WTC11 (cell line): ENCODE measurements at regions not wholly inside any gene's neighbourhood (a gene's known extent, or its start where the extent isn't known, plus 50 kb on each side); places are given as distances from the start of the nearest gene placed in this dataset.

Experiments used
- ATAC-seq: fragments of 200-7000 bp; cut with Tn5 transposase; 2 replicates; pipeline ENCODE4 v1.10.0; 2021; ENCODE audit warnings: mild to moderate bottlenecking, moderate library complexity
- CTCF ChIA-PET: fragments of 300-600 bp; sonication (Branson Sonifier 250); formaldehyde crosslinking; loops from one replicate; lab custom pipeline; 2021; ENCODE audit warnings: antibody characterized with exemption; lab: Charles Lee
- POLR2A ChIA-PET: fragments of 350-600 bp; sonication (Branson Sonifier 250); formaldehyde crosslinking; loops from one replicate; lab custom pipeline; 2021; ENCODE audit warnings: antibody characterized with exemption; lab: Charles Lee
- DNase-seq: peaks from one replicate; pipeline ENCODE4 v3.0.0; 2021; ENCODE audit warnings: low spot score
- H3K27ac Mint-ChIP-seq: 2 replicates; pipeline ENCODE4 v1.8.0; 2021; ENCODE audit warnings: mixed read lengths
- H3K27me3 Mint-ChIP-seq: 2 replicates; pipeline ENCODE4 v1.8.0; 2021; ENCODE audit warnings: low read depth, mild to moderate bottlenecking, moderate library complexity, mixed read lengths
- H3K36me3 Mint-ChIP-seq: 2 replicates; pipeline ENCODE4 v1.8.0; 2021; ENCODE audit warnings: mixed read lengths
- H3K4me1 Mint-ChIP-seq: 2 replicates; pipeline ENCODE4 v1.8.0; 2022; ENCODE audit warnings: mixed read lengths
- H3K4me3 Mint-ChIP-seq: 2 replicates; pipeline ENCODE4 v1.8.0; 2021; ENCODE audit warnings: mild to moderate bottlenecking, moderate library complexity, mixed read lengths
- H3K9me3 Mint-ChIP-seq: 2 replicates; pipeline ENCODE4 v1.8.0; 2021; ENCODE audit warnings: mixed read lengths
- ATF1 ChIP-seq: sonication (generic); formaldehyde crosslinking; IDR thresholded peaks from 2 replicates; pipeline ENCODE4 v1.8.1; 2023; ENCODE audit warnings: mild to moderate bottlenecking, moderate library complexity, missing genetic modification reagents
- CREM ChIP-seq: sonication (generic); formaldehyde crosslinking; IDR thresholded peaks from 2 replicates; pipeline ENCODE4 v1.8.1; 2022; ENCODE audit warnings: mild to moderate bottlenecking, missing genetic modification reagents, moderate library complexity
- CTCF ChIP-seq: fragments of 200-600 bp; IDR thresholded peaks from 2 replicates; pipeline ENCODE4 v1.8.0; 2022; ENCODE audit warnings: antibody characterized with exemption
- HMGA2 ChIP-seq: fragments of 250-450 bp; sonication (Bioruptor Pico); IDR thresholded peaks from 2 replicates; pipeline ENCODE4 v1.4.0; 2021; ENCODE audit warnings: mild to moderate bottlenecking, moderate library complexity
- JAZF1 ChIP-seq: fragments of 250-450 bp; sonication (Bioruptor Pico); IDR thresholded peaks from 2 replicates; pipeline ENCODE4 v1.9.0; 2021; ENCODE audit warnings: moderate library complexity, mild to moderate bottlenecking, inconsistent platforms
- JUN ChIP-seq: sonication (generic); formaldehyde crosslinking; IDR thresholded peaks from 2 replicates; pipeline ENCODE4 v1.8.0; 2023; ENCODE audit warnings: mild to moderate bottlenecking, missing genetic modification reagents
- MYBL2 ChIP-seq: sonication (generic); formaldehyde crosslinking; IDR thresholded peaks from 2 replicates; pipeline ENCODE4 v1.8.1; 2023; ENCODE audit warnings: mild to moderate bottlenecking, moderate library complexity, missing genetic modification reagents
- NFYB ChIP-seq: sonication (generic); formaldehyde crosslinking; conservative IDR thresholded peaks from 2 replicates; pipeline ENCODE4 v1.8.0; 2022; ENCODE audit warnings: low read depth, missing genetic modification reagents
- OVOL2 ChIP-seq: fragments of 250-450 bp; sonication (Bioruptor Pico); IDR thresholded peaks from 2 replicates; pipeline ENCODE4 v1.9.0; 2021; ENCODE audit warnings: mild to moderate bottlenecking, borderline replicate concordance
- RELA ChIP-seq: sonication (generic); formaldehyde crosslinking; IDR thresholded peaks from 2 replicates; pipeline ENCODE4 v1.8.1; 2022; ENCODE audit warnings: missing genetic modification reagents, mild to moderate bottlenecking, borderline replicate concordance
- RORB ChIP-seq: fragments of 250-450 bp; sonication (Bioruptor Pico); IDR thresholded peaks from 2 replicates; pipeline ENCODE4 v1.9.0; 2021; ENCODE audit warnings: mild to moderate bottlenecking
- SMAD4 ChIP-seq: sonication (generic); formaldehyde crosslinking; IDR thresholded peaks from 2 replicates; pipeline ENCODE4 v1.8.0; 2022; ENCODE audit warnings: mild to moderate bottlenecking, missing genetic modification reagents
- SP1 ChIP-seq: sonication (generic); formaldehyde crosslinking; conservative IDR thresholded peaks from 2 replicates; pipeline ENCODE4 v1.8.1; 2022; ENCODE audit warnings: missing genetic modification reagents
- STAT6 ChIP-seq: sonication (generic); formaldehyde crosslinking; conservative IDR thresholded peaks from 2 replicates; pipeline ENCODE4 v1.8.1; 2023; ENCODE audit warnings: mild to moderate bottlenecking, low read depth, missing genetic modification reagents, moderate library complexity
- TP53 ChIP-seq: sonication (generic); formaldehyde crosslinking; IDR thresholded peaks from 2 replicates; pipeline ENCODE4 v1.8.1; 2023; ENCODE audit warnings: mild to moderate bottlenecking, missing genetic modification reagents
- USF2 ChIP-seq: sonication (generic); formaldehyde crosslinking; IDR thresholded peaks from 2 replicates; pipeline ENCODE4 v1.8.1; 2023; ENCODE audit warnings: mild to moderate bottlenecking, missing genetic modification reagents, moderate library complexity
- ZBTB43 ChIP-seq: sonication (generic); formaldehyde crosslinking; IDR thresholded peaks from 2 replicates; pipeline ENCODE4 v1.8.1; 2023; ENCODE audit warnings: mild to moderate bottlenecking, missing genetic modification reagents
- ZNF121 ChIP-seq: sonication (generic); formaldehyde crosslinking; IDR thresholded peaks from 2 replicates; pipeline ENCODE4 v1.8.0; 2023; ENCODE audit warnings: missing genetic modification reagents
- ZNF138 ChIP-seq: sonication (generic); formaldehyde crosslinking; conservative IDR thresholded peaks from 2 replicates; pipeline ENCODE4 v1.8.1; 2022; ENCODE audit warnings: mild to moderate bottlenecking, moderate library complexity, missing genetic modification reagents
- ZNF232 ChIP-seq: sonication (generic); formaldehyde crosslinking; IDR thresholded peaks from 2 replicates; pipeline ENCODE4 v1.8.0; 2022; ENCODE audit warnings: mild to moderate bottlenecking, missing genetic modification reagents
- ZNF281 ChIP-seq: sonication (generic); formaldehyde crosslinking; IDR thresholded peaks from 2 replicates; pipeline ENCODE4 v1.8.0; 2023; ENCODE audit warnings: mild to moderate bottlenecking, missing genetic modification reagents
- ZNF396 ChIP-seq: fragments of 250-450 bp; sonication (Bioruptor Pico); IDR thresholded peaks from 2 replicates; pipeline ENCODE4 v1.8.0; 2021; ENCODE audit warnings: mild to moderate bottlenecking, moderate library complexity, borderline replicate concordance
- TF ChIP-seq, protein P1 (sequence below): fragments of 250-450 bp; sonication (Bioruptor Pico); IDR thresholded peaks from 2 replicates; pipeline ENCODE4 v1.9.0; 2021; ENCODE audit warnings: moderate library complexity, mild to moderate bottlenecking, inconsistent platforms, borderline replicate concordance
- TF ChIP-seq, protein P2 (sequence below): fragments of 250-450 bp; sonication (Bioruptor Pico); IDR thresholded peaks from 2 replicates; pipeline ENCODE4 v2.1.2; 2022; ENCODE audit warnings: mild to moderate bottlenecking, moderate library complexity

DNA sequence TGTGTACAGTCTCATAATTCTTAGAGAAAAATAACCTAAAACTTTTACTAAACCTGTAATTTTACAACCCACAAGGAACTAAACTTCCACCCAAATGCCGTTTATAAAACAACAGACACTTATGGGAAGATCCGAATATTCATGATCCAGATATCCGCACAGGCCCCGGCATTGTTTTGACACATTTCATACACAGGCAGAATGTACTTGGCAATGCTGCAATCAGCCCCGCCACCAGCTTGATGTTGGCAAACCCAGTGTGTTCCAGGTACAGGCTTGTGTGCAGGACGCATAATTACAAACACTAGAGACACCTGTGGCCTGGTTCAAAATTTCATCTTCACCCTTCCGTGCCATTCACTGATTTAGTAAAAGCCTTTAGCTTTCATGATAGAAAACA lies 393.0 kb upstream of the SALL3 start:
- Mint-ChIP-seq H3K36me3 (peaks cover 10% of the 10 kb centered on the region), H3K27ac (no peak overlapping the region)
- POLR2A ChIA-PET, result no interaction called here
- ATAC-seq, result no peak
- TF ChIP-seq, protein P1, sequence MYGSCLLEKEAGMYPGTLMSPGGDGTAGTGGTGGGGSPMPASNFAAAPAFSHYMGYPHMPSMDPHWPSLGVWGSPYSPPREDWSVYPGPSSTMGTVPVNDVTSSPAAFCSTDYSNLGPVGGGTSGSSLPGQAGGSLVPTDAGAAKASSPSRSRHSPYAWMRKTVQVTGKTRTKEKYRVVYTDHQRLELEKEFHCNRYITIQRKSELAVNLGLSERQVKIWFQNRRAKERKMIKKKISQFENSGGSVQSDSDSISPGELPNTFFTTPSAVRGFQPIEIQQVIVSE, result no peak
- TF ChIP-seq JAZF1 (CRISPR knock-in tag) (no peak), ZNF281 (CRISPR knock-in tag) (no peak), CREM (no peak), SMAD4 (CRISPR knock-in tag) (no peak), ZNF138 (CRISPR knock-in tag) (no peak), HMGA2 (CRISPR knock-in tag) (no peak), STAT6 (CRISPR knock-in tag) (no peak), RORB (CRISPR knock-in tag) (no peak), MYBL2 (CRISPR knock-in tag) (no peak), ATF1 (no peak), NFYB (CRISPR knock-in tag) (no peak)
- TF ChIP-seq, all 79 proteins: peak for 0
- no peak for DNase-seq
- peaks cover 26% of the 10 kb centered on the region for H3K4me1 Mint-ChIP-seq
- no peaks in the 10 kb centered on the region for H3K27me3 Mint-ChIP-seq
- no peak overlapping the region for H3K4me3 Mint-ChIP-seq
- CTCF ChIA-PET, result no interaction called here
- H3K9me3 Mint-ChIP-seq, result peaks cover 10% of the 10 kb centered on the region

GRCh38 chr18:78587096-78587495 lies 392.5 kb upstream of the SALL3 start:
- H3K36me3 Mint-ChIP-seq, result peaks cover 13% of the 10 kb centered on the region
- no peak overlapping the region for H3K27ac Mint-ChIP-seq
- no peaks in the 10 kb centered on the region for H3K27me3 Mint-ChIP-seq
- H3K4me3 Mint-ChIP-seq, result no peak overlapping the region
- ChIA-PET CTCF (no interaction called here), POLR2A (interaction anchor here (0.6 kb wide), 1 partner anchor 19 kb away, joined by 4 read pairs; no protein-coding TSS in a partner anchor)
- ATAC-seq, result no peak
- peaks cover 26% of the 10 kb centered on the region for H3K4me1 Mint-ChIP-seq
- no peak for DNase-seq
- H3K9me3 Mint-ChIP-seq, result peaks cover 13% of the 10 kb centered on the region
- no peak for TF ChIP-seq ZBTB43
- no peak for TF ChIP-seq ZNF396
- TF ChIP-seq JUN (CRISPR knock-in tag), result no peak
- TF ChIP-seq, protein P1, result no peak
- no peak for TF ChIP-seq ZNF232 (CRISPR knock-in tag)
- TF ChIP-seq ZNF138 (CRISPR knock-in tag), result no peak
- TF ChIP-seq, protein P2, sequence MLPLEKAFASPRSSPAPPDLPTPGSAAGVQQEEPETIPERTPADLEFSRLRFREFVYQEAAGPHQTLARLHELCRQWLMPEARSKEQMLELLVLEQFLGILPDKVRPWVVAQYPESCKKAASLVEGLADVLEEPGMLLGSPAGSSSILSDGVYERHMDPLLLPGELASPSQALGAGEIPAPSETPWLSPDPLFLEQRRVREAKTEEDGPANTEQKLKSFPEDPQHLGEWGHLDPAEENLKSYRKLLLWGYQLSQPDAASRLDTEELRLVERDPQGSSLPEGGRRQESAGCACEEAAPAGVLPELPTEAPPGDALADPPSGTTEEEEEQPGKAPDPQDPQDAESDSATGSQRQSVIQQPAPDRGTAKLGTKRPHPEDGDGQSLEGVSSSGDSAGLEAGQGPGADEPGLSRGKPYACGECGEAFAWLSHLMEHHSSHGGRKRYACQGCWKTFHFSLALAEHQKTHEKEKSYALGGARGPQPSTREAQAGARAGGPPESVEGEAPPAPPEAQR (CRISPR knock-in tag), result no peak
- TF ChIP-seq TP53 (CRISPR knock-in tag), result no peak
- no peak for TF ChIP-seq SP1 (CRISPR knock-in tag)
- TF ChIP-seq HMGA2 (CRISPR knock-in tag), result no peak
- no peak for TF ChIP-seq ZNF121 (CRISPR knock-in tag)
- no peak for TF ChIP-seq RELA (CRISPR knock-in tag)
- no peak for TF ChIP-seq CTCF
- TF ChIP-seq USF2 (CRISPR knock-in tag), result no peak
- no peak for TF ChIP-seq OVOL2 (CRISPR knock-in tag)
